ENCODE measurements at regions not wholly inside any gene's neighbourhood (a gene's known extent, or its start where the extent isn't known, plus 50 kb on each side); places are given as distances from the start of the nearest gene placed in this dataset.

DNA sequence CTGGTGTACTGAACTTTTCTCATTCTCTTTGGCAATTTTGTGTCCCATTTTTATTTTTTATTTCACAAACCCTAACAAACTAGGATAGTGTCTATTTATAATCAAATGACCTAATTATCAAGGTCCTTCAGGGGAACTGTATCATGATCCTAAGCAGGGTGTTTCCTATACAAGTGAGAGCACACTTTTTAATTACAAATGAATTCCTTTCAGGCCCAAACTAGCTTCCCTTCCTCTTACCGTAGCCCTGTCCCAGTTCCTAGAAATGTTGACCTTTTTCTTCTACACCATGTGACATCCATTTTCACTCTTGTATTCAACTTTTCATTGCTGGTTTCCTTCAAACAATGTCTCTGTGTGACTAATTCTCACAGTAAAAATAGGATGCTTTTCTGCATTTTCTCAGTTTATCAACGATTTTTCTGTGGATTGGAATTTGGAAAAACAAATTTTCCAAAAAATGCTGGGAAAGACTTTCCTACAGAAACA, 411.4 kb downstream of the CCDC91 start:
- no peak for DNase-seq
- Histone ChIP-seq H3K27ac (ENCODE audit: low read depth, low read length) (no peak overlapping the region), H3K9ac (ENCODE audit: low read length) (no peak overlapping the region), H2BK120ac (ENCODE audit: low read depth, low read length) (no peak overlapping the region), H3K27me3 (ENCODE audit: insufficient read depth, low read length, poor library complexity) (no peaks in the 10 kb centered on the region), H3K4me1 (ENCODE audit: control insufficient read depth, low read depth, low read length) (no peaks in the 10 kb centered on the region), H3K4me2 (ENCODE audit: low read length) (no peak overlapping the region), H3K79me2 (ENCODE audit: control insufficient read depth, insufficient read depth, low read length) (no peaks in the 10 kb centered on the region), H3K4me3 (ENCODE audit: low read length) (no peak overlapping the region), H3K79me1 (ENCODE audit: low read length) (no peaks in the 10 kb centered on the region), H2AK5ac (ENCODE audit: low read length) (no peak overlapping the region), H3K23ac (ENCODE audit: low read length) (no peak overlapping the region), H2BK5ac (ENCODE audit: low read length) (no peak overlapping the region), H4K8ac (ENCODE audit: low read depth, low read length) (no peak overlapping the region), H3K4ac (ENCODE audit: low read depth, low read length) (no peak overlapping the region), H3K56ac (ENCODE audit: low read length) (no peak overlapping the region), H3K18ac (ENCODE audit: low read length) (no peak overlapping the region), H3K36me3 (ENCODE audit: control insufficient read depth, insufficient read depth, low read length) (no peaks in the 10 kb centered on the region), H2BK15ac (replicated peaks; ENCODE audit: low read depth) (no peak overlapping the region), H4K5ac (ENCODE audit: low read length) (no peak overlapping the region)
- WGBS (ENCODE audit: extremely low coverage, insufficient coverage, low lambda C conversion rate): no CpG with 5 or more reads among the region's 2 CpGs

DNA sequence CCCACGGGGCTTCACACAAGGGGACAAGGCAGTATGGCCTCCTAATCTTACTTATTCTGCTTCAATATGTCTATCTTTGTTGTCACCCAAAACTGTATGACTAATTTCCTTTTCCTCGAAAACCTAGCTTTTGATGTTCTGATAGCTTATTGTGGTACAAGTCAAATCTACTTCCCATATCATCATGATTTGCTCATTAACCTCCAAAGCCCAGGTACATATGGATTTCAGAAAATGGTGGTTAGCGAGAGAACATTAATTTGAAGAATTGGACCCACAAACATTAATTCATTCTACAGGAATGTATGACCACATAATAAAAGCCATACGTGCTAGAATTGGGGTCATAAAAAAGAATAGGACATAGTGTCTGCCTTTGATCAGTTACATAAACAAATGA, 412.5 kb downstream of the CCDC91 start:
- H3K4ac ChIP-seq (ENCODE audit: low read depth, low read length): no peak overlapping the region
- H3K27ac ChIP-seq (ENCODE audit: low read depth, low read length): no peak overlapping the region
- WGBS (ENCODE audit: extremely low coverage, insufficient coverage, low lambda C conversion rate): no CpG with 5 or more reads among the region's 4 CpGs
- H4K8ac ChIP-seq (ENCODE audit: low read depth, low read length): no peak overlapping the region
- H3K36me3 ChIP-seq (ENCODE audit: control insufficient read depth, insufficient read depth, low read length): no peaks in the 10 kb centered on the region
- no peaks in the 10 kb centered on the region for H3K79me2 ChIP-seq (ENCODE audit: control insufficient read depth, insufficient read depth, low read length)
- no peak overlapping the region for H2BK120ac ChIP-seq (ENCODE audit: low read depth, low read length)
- H3K79me1 ChIP-seq (ENCODE audit: low read length): no peaks in the 10 kb centered on the region
- no peak overlapping the region for H3K18ac ChIP-seq (ENCODE audit: low read length)
- H2AK5ac ChIP-seq (ENCODE audit: low read length): no peak overlapping the region
- H3K23ac ChIP-seq (ENCODE audit: low read length): no peak overlapping the region
- no peak overlapping the region for H3K56ac ChIP-seq (ENCODE audit: low read length)
- no peak overlapping the region for H3K9ac ChIP-seq (ENCODE audit: low read length)
- DNase-seq: no peak
- no peaks in the 10 kb centered on the region for H3K4me1 ChIP-seq (ENCODE audit: control insufficient read depth, low read depth, low read length)
- H4K5ac ChIP-seq (ENCODE audit: low read length): no peak overlapping the region
- H3K4me3 ChIP-seq (ENCODE audit: low read length): no peak overlapping the region
- no peak overlapping the region for H2BK5ac ChIP-seq (ENCODE audit: low read length)
- no peak overlapping the region for H2BK15ac ChIP-seq (replicated peaks; ENCODE audit: low read depth)
- H3K27me3 ChIP-seq (ENCODE audit: insufficient read depth, low read length, poor library complexity): no peaks in the 10 kb centered on the region
- H3K4me2 ChIP-seq (ENCODE audit: low read length): no peak overlapping the region

DNA sequence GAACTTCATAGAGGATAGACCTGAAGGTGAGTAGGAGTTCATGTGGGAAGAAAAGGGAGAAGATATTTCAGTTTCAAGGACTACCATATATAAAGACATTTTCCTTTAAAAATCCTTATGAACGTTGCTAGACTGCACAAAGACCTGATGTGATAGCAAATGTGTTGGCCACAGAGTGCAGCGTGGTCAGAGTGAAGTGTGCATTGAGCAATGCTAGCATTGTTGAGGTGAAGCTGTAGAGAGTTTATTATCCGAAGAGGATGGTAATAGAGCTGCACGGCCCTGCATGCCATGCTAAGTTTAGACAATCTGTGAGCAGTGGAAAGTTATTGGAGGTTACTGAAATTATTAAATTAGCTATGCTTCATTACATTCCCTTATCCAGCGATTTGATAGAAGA, 413.0 kb downstream of the CCDC91 start:
- H3K79me2 ChIP-seq (ENCODE audit: control insufficient read depth, insufficient read depth, low read length): no peaks in the 10 kb centered on the region
- no peak for DNase-seq
- H3K18ac ChIP-seq (ENCODE audit: low read length): no peak overlapping the region
- no CpG with 5 or more reads among the region's 5 CpGs for WGBS (ENCODE audit: extremely low coverage, insufficient coverage, low lambda C conversion rate)
- H3K56ac ChIP-seq (ENCODE audit: low read length): no peak overlapping the region
- no peak overlapping the region for H3K9ac ChIP-seq (ENCODE audit: low read length)
- no peaks in the 10 kb centered on the region for H3K79me1 ChIP-seq (ENCODE audit: low read length)
- no peak overlapping the region for H2BK120ac ChIP-seq (ENCODE audit: low read depth, low read length)
- H4K8ac ChIP-seq (ENCODE audit: low read depth, low read length): no peak overlapping the region
- H4K5ac ChIP-seq (ENCODE audit: low read length): no peak overlapping the region
- no peak overlapping the region for H2AK5ac ChIP-seq (ENCODE audit: low read length)
- H2BK5ac ChIP-seq (ENCODE audit: low read length): no peak overlapping the region
- no peak overlapping the region for H3K4me2 ChIP-seq (ENCODE audit: low read length)
- no peaks in the 10 kb centered on the region for H3K4me1 ChIP-seq (ENCODE audit: control insufficient read depth, low read depth, low read length)
- no peak overlapping the region for H3K27ac ChIP-seq (ENCODE audit: low read depth, low read length)
- no peak overlapping the region for H3K4me3 ChIP-seq (ENCODE audit: low read length)
- no peak overlapping the region for H3K23ac ChIP-seq (ENCODE audit: low read length)
- H2BK15ac ChIP-seq (replicated peaks; ENCODE audit: low read depth): no peak overlapping the region
- H3K36me3 ChIP-seq (ENCODE audit: control insufficient read depth, insufficient read depth, low read length): no peaks in the 10 kb centered on the region
- H3K27me3 ChIP-seq (ENCODE audit: insufficient read depth, low read length, poor library complexity): no peaks in the 10 kb centered on the region
- H3K4ac ChIP-seq (ENCODE audit: low read depth, low read length): no peak overlapping the region

DNA sequence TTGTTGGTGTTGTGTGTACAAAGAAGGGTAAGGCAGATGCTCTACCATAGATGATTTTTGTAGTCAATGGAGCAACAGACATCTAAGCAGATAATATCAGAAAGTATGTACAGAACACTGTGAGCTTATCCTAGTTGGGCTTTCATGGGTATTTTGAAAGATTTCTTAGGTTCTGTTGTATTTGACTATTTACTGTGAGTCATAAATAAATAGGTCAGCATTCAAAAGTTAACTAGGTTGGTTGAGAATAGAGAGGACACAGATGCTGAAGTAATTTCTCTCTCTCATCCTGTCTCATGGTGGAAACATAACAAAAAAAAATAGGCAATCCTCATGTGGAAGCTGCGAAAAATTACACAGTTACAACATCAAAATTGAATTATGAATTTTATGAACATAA, 413.5 kb downstream of the CCDC91 start:
- Histone ChIP-seq H3K18ac (ENCODE audit: low read length) (no peak overlapping the region), H3K4me2 (ENCODE audit: low read length) (no peak overlapping the region), H2BK120ac (ENCODE audit: low read depth, low read length) (no peak overlapping the region), H3K27me3 (ENCODE audit: insufficient read depth, low read length, poor library complexity) (no peaks in the 10 kb centered on the region), H3K36me3 (ENCODE audit: control insufficient read depth, insufficient read depth, low read length) (no peaks in the 10 kb centered on the region), H2BK5ac (ENCODE audit: low read length) (no peak overlapping the region), H4K5ac (ENCODE audit: low read length) (no peak overlapping the region), H3K79me2 (ENCODE audit: control insufficient read depth, insufficient read depth, low read length) (no peaks in the 10 kb centered on the region), H2AK5ac (ENCODE audit: low read length) (no peak overlapping the region), H3K4ac (ENCODE audit: low read depth, low read length) (no peak overlapping the region), H2BK15ac (replicated peaks; ENCODE audit: low read depth) (no peak overlapping the region), H3K23ac (ENCODE audit: low read length) (no peak overlapping the region), H3K4me3 (ENCODE audit: low read length) (no peak overlapping the region), H3K4me1 (ENCODE audit: control insufficient read depth, low read depth, low read length) (no peaks in the 10 kb centered on the region), H3K56ac (ENCODE audit: low read length) (no peak overlapping the region), H3K27ac (ENCODE audit: low read depth, low read length) (no peak overlapping the region), H3K9ac (ENCODE audit: low read length) (no peak overlapping the region), H3K79me1 (ENCODE audit: low read length) (no peaks in the 10 kb centered on the region), H4K8ac (ENCODE audit: low read depth, low read length) (no peak overlapping the region)
- no CpG with 5 or more reads among the region's 1 CpG for WGBS (ENCODE audit: extremely low coverage, insufficient coverage, low lambda C conversion rate)
- DNase-seq: no peak

DNA sequence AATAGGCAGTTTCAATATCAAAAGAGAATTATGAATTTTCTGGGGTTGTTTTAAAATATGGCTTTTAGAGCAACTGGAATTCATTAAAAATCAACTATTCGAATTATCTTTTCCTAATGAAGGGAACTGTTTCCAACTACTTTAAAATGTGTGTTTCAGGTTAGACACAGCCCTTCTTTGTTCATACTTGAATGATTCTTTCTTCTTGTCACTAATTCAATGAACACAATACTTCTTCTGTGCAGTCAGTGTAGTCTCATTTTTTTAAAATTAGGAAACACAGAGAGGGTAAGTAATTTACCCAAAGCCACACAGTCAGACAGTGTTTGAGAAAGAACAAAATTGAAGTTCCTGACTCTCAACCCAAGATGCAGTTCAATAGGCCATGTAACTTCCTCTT, 414.0 kb downstream of the CCDC91 start:
- H4K8ac ChIP-seq (ENCODE audit: low read depth, low read length): no peak overlapping the region
- no peak overlapping the region for H3K27ac ChIP-seq (ENCODE audit: low read depth, low read length)
- no peak overlapping the region for H2BK15ac ChIP-seq (replicated peaks; ENCODE audit: low read depth)
- H3K27me3 ChIP-seq (ENCODE audit: insufficient read depth, low read length, poor library complexity): no peaks in the 10 kb centered on the region
- H2BK5ac ChIP-seq (ENCODE audit: low read length): no peak overlapping the region
- H3K23ac ChIP-seq (ENCODE audit: low read length): no peak overlapping the region
- WGBS (ENCODE audit: extremely low coverage, insufficient coverage, low lambda C conversion rate): no CpG with 5 or more reads among the region's 1 CpG
- H3K9ac ChIP-seq (ENCODE audit: low read length): no peak overlapping the region
- H3K79me1 ChIP-seq (ENCODE audit: low read length): no peaks in the 10 kb centered on the region
- no peak overlapping the region for H3K18ac ChIP-seq (ENCODE audit: low read length)
- H2AK5ac ChIP-seq (ENCODE audit: low read length): no peak overlapping the region
- no peak overlapping the region for H2BK120ac ChIP-seq (ENCODE audit: low read depth, low read length)
- no peak overlapping the region for H3K4ac ChIP-seq (ENCODE audit: low read depth, low read length)
- no peak for DNase-seq
- H3K4me1 ChIP-seq (ENCODE audit: control insufficient read depth, low read depth, low read length): no peaks in the 10 kb centered on the region
- H3K4me2 ChIP-seq (ENCODE audit: low read length): no peak overlapping the region
- H3K79me2 ChIP-seq (ENCODE audit: control insufficient read depth, insufficient read depth, low read length): no peaks in the 10 kb centered on the region
- H3K36me3 ChIP-seq (ENCODE audit: control insufficient read depth, insufficient read depth, low read length): no peaks in the 10 kb centered on the region
- no peak overlapping the region for H3K4me3 ChIP-seq (ENCODE audit: low read length)
- no peak overlapping the region for H3K56ac ChIP-seq (ENCODE audit: low read length)
- no peak overlapping the region for H4K5ac ChIP-seq (ENCODE audit: low read length)

DNA sequence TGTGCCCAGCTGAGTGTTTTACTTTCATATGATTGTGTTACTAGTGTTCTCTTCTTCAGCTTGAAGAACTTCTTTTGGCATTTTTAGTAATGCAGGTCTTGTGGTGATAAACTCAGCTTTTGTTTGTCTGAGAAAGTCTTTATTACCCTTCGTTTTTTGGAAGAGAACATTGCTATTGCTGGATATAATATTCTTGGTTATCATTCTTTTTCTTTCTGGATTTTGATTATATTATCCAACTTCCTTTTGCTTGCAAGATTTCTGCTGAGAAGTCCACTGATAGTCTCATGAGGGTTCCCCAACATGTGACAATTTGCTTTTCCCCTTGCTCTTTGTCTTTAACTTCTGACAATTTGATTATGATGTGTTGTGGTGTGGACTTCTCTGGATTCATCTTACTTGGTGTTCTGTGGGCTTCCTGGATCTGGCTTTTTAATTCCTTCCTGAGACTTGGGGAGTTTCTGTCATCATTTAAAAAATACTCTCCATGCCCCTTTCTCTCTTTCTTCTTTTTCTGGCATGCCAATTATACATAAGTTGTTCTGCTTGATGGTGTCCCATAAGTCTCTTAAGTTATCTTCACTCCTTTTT, 416.8 kb downstream of the CCDC91 start:
- no peak overlapping the region for H3K18ac ChIP-seq (ENCODE audit: low read length)
- no peaks in the 10 kb centered on the region for H3K79me1 ChIP-seq (ENCODE audit: low read length)
- H2BK15ac ChIP-seq (replicated peaks; ENCODE audit: low read depth): no peak overlapping the region
- no peak overlapping the region for H3K56ac ChIP-seq (ENCODE audit: low read length)
- no peak overlapping the region for H3K27ac ChIP-seq (ENCODE audit: low read depth, low read length)
- no peak for DNase-seq
- no peaks in the 10 kb centered on the region for H3K79me2 ChIP-seq (ENCODE audit: control insufficient read depth, insufficient read depth, low read length)
- H3K9ac ChIP-seq (ENCODE audit: low read length): no peak overlapping the region
- H4K8ac ChIP-seq (ENCODE audit: low read depth, low read length): no peak overlapping the region
- H3K4ac ChIP-seq (ENCODE audit: low read depth, low read length): no peak overlapping the region
- WGBS (ENCODE audit: extremely low coverage, insufficient coverage, low lambda C conversion rate): no CpG with 5 or more reads among the region's 1 CpG
- H3K4me1 ChIP-seq (ENCODE audit: control insufficient read depth, low read depth, low read length): no peaks in the 10 kb centered on the region
- no peak overlapping the region for H2BK120ac ChIP-seq (ENCODE audit: low read depth, low read length)
- H4K5ac ChIP-seq (ENCODE audit: low read length): no peak overlapping the region
- H3K36me3 ChIP-seq (ENCODE audit: control insufficient read depth, insufficient read depth, low read length): no peaks in the 10 kb centered on the region
- H3K27me3 ChIP-seq (ENCODE audit: insufficient read depth, low read length, poor library complexity): no peaks in the 10 kb centered on the region
- H3K4me3 ChIP-seq (ENCODE audit: low read length): no peak overlapping the region
- H3K23ac ChIP-seq (ENCODE audit: low read length): no peak overlapping the region
- no peak overlapping the region for H2AK5ac ChIP-seq (ENCODE audit: low read length)
- H2BK5ac ChIP-seq (ENCODE audit: low read length): no peak overlapping the region
- no peak overlapping the region for H3K4me2 ChIP-seq (ENCODE audit: low read length)
